Central memory CD8-positive, alpha-beta T cell (primary cell): ENCODE measurements at regions not wholly inside any gene's neighbourhood (a gene's known extent, or its start where the extent isn't known, plus 50 kb on each side); places are given as distances from the start of the nearest gene placed in this dataset.
"Not testable (repeated sequence)": the region's sequence is repeated elsewhere in the genome, so short reads cannot be mapped to it uniquely, and the experiment has no call there.

Experiments
- ATAC-seq: fragments of 150-1000 bp; cut with Tn5 transposase; replicated peaks from 2 replicates; pipeline ENCODE4 v1.10.0; 2022; ENCODE audit warnings: mild to moderate bottlenecking, moderate FRiP score, moderate number of reproducible peaks; ENCODE audit not compliant: poor library complexity, severe bottlenecking; ENCODE audit errors: extremely low read depth
- DNase-seq, 2 donors: peaks; one replicate each; pipeline ENCODE4 v3.0.0; 2021; ENCODE audit warnings: low spot score in 2 of 2
- H3K27ac Mint-ChIP-seq: one replicate; pipeline ENCODE4 v1.8.0; 2022; ENCODE audit warnings: low read depth, mild to moderate bottlenecking, moderate library complexity, mixed read lengths
- H3K27me3 Mint-ChIP-seq: one replicate; pipeline ENCODE4 v1.8.0; 2022; ENCODE audit warnings: mixed read lengths
- H3K36me3 Mint-ChIP-seq: one replicate; pipeline ENCODE4 v1.8.0; 2022; ENCODE audit warnings: mild to moderate bottlenecking, moderate library complexity, mixed read lengths; ENCODE audit not compliant: insufficient read depth
- H3K4me1 Mint-ChIP-seq: one replicate; pipeline ENCODE4 v1.8.0; 2022; ENCODE audit warnings: mixed read lengths
- H3K4me3 Mint-ChIP-seq: one replicate; pipeline ENCODE4 v1.8.0; 2022; ENCODE audit warnings: mild to moderate bottlenecking, moderate library complexity, mixed read lengths
- H3K9me3 Mint-ChIP-seq: one replicate; pipeline ENCODE4 v1.8.0; 2022; ENCODE audit warnings: mixed read lengths

- DNase-seq: no peak
- ATAC-seq: no peak
- no peak overlapping the region for H3K4me3 Mint-ChIP-seq
Measured at GRCh38 chr13:44136696-44137268, 236.8 kb upstream of the SERP2 start.

GRCh38 chr13:44137466-44137865, 236.2 kb upstream of the SERP2 start:
- Mint-ChIP-seq H3K4me1 (peaks cover 10% of the 10 kb centered on the region), H3K27me3 (no peaks in the 10 kb centered on the region)

More at GRCh38 chr13:44136696-44137268, 236.8 kb upstream of the SERP2 start:
- Mint-ChIP-seq H3K36me3 (peaks cover 3% of the 10 kb centered on the region), H3K27ac (no peak overlapping the region), H3K9me3 (no peaks in the 10 kb centered on the region), H3K27me3 (peaks cover 4% of the 10 kb centered on the region), H3K4me1 (peaks cover 7% of the 10 kb centered on the region)

GRCh38 chr13:44140146-44140545, 233.5 kb upstream of the SERP2 start:
- H3K27ac Mint-ChIP-seq: no peak overlapping the region
- no peaks in the 10 kb centered on the region for H3K27me3 Mint-ChIP-seq
- ATAC-seq (no peak), DNase-seq (no peak)
- H3K36me3 Mint-ChIP-seq: peaks cover 6% of the 10 kb centered on the region
- H3K4me3 Mint-ChIP-seq: no peak overlapping the region
- H3K4me1 Mint-ChIP-seq: peaks cover 12% of the 10 kb centered on the region
- no peaks in the 10 kb centered on the region for H3K9me3 Mint-ChIP-seq

More at GRCh38 chr13:44137466-44137865, 236.2 kb upstream of the SERP2 start:
- H3K4me3 Mint-ChIP-seq: no peak overlapping the region
- no peaks in the 10 kb centered on the region for H3K9me3 Mint-ChIP-seq
- no peak for ATAC-seq
- H3K36me3 Mint-ChIP-seq: peaks cover 6% of the 10 kb centered on the region
- no peak overlapping the region for H3K27ac Mint-ChIP-seq
- DNase-seq: no peak

GRCh38 chr13:44140888-44141724, 232.5 kb upstream of the SERP2 start:
- no peak for DNase-seq
- H3K9me3 Mint-ChIP-seq: no peaks in the 10 kb centered on the region
- H3K27me3 Mint-ChIP-seq: no peaks in the 10 kb centered on the region
- ATAC-seq: no peak
- H3K4me1 Mint-ChIP-seq: peaks cover 12% of the 10 kb centered on the region
- peaks cover 6% of the 10 kb centered on the region for H3K36me3 Mint-ChIP-seq
- peak overlapping the region; percentile 88 for H3K27ac Mint-ChIP-seq
- peak overlapping the region; percentile 78 for H3K4me3 Mint-ChIP-seq

DNA sequence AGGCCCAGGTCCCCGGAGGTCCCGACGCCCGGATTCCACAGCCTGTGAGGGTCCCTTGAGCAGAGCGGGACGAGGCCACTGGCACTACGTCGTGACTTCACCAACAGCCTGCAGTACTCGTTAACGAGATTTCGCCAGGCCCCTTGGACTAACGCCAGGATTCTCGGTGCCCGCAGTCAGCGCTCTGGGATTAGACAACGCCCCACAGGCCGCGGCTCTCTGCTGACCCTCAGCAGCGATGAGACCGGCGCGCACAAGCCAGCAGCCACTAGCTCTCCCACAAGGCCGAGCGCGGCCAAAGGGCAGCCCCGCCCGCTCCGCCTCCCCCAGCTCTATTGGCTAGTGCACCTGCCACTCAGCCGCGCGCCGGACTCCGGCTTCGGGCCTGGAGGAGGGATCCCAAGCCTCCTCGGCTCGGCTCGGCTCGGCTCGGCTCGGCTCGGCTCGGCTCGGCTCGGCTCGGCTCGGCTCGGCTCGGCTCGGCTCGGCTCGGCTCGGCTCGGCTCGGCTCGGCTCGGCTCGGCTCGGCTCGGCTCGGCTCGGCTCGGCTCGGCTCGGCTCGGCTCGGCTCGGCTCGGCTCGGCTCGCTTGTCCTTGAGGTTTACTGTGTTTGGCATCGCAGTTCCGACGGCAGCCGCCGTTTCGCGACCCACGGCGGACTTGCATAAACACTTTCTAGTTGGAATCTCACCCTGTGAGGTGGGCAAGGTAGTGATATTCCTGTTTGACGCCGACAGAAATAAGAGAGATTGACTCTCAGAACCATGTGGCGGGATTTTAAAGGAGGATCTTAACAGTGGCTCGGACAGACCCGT, 231.7 kb upstream of the SERP2 start:
- peak overlapping the region; percentile 78 for H3K4me3 Mint-ChIP-seq
- H3K27ac Mint-ChIP-seq: peak overlapping the region; percentile 88
- DNase-seq (peak; percentile 89 to 97), ATAC-seq (peak; percentile 94)
- H3K9me3 Mint-ChIP-seq: no peaks in the 10 kb centered on the region
- H3K36me3 Mint-ChIP-seq: peaks cover 6% of the 10 kb centered on the region
- H3K27me3 Mint-ChIP-seq: no peaks in the 10 kb centered on the region
- H3K4me1 Mint-ChIP-seq: peaks cover 12% of the 10 kb centered on the region

- Mint-ChIP-seq H3K27ac (peak overlapping the region; percentile 88), H3K27me3 (no peaks in the 10 kb centered on the region), H3K4me1 (peaks cover 12% of the 10 kb centered on the region), H3K4me3 (peak overlapping the region; percentile 78), H3K36me3 (peaks cover 6% of the 10 kb centered on the region), H3K9me3 (no peaks in the 10 kb centered on the region)
- DNase-seq (no peak), ATAC-seq (no peak)
Measured at GRCh38 chr13:44142540-44142867, 231.1 kb upstream of the SERP2 start.

DNA sequence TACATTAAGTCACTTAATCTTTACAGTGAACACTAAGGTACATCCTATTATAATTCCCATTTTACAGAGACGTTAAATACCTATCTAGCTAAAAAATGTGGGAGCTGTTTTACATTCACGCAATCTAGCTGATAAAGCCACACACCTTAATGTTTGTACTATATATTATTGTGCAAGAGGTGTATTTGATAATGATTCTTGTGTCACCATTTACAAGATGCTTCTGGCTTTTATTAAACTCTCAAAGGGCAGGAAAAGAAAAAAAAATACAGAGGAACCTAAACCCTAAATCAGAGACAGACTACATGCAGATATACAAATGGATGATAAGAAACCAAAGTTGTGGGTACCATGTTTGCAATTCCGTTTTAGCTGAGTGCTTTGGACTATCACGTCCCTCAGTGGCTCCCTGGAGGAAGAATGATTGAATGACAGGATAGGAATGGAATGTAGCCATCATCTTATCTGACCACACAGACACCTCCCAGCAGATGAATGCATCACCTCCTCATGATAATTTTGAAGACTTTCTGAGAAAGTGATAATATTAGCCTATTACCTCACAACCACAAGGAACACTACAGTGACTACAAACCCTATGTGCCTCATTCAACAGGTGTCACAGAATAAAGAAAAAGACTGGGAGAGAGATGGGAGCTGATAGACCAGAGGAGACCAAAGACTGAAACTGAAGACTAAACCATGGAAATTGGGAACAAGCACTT, 230.5 kb upstream of the SERP2 start:
- no peak for DNase-seq
- no peaks in the 10 kb centered on the region for H3K9me3 Mint-ChIP-seq
- no peak for ATAC-seq
- H3K4me3 Mint-ChIP-seq: peak overlapping the region; percentile 78
- peaks cover 6% of the 10 kb centered on the region for H3K36me3 Mint-ChIP-seq
- peaks cover 12% of the 10 kb centered on the region for H3K4me1 Mint-ChIP-seq
- no peaks in the 10 kb centered on the region for H3K27me3 Mint-ChIP-seq
- H3K27ac Mint-ChIP-seq: peak overlapping the region; percentile 88

DNA sequence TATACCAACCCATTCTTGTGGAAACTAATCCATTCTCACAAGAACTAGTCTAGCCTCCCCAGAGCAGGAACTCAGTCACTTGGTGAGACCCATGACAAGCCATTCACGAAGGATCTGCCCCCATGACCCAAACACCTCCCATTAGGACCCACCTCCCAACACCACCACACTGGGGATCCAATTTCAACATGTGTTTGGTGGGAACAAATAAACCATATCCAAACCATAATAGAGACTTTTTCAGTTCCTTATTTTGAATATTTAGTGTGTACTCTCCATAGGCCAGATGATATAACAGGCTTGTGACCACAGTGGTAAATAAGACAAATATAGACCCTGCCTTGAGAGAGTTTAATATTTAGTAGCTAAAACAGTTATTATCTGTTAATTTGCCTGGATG, 227.5 kb upstream of the SERP2 start:
- Mint-ChIP-seq H3K36me3 (peaks cover 4% of the 10 kb centered on the region), H3K4me1 (peaks cover 9% of the 10 kb centered on the region), H3K27me3 (no peaks in the 10 kb centered on the region), H3K27ac (no peak overlapping the region), H3K4me3 (no peak overlapping the region), H3K9me3 (no peaks in the 10 kb centered on the region)
- no peak for DNase-seq
- ATAC-seq: no peak

GRCh38 chr13:44147233-44147632, 226.4 kb upstream of the SERP2 start:
- H3K36me3 Mint-ChIP-seq: peaks cover 1% of the 10 kb centered on the region
- H3K4me1 Mint-ChIP-seq: peaks cover 4% of the 10 kb centered on the region
- no peak for ATAC-seq
- no peaks in the 10 kb centered on the region for H3K27me3 Mint-ChIP-seq
- no peak overlapping the region for H3K4me3 Mint-ChIP-seq
- H3K9me3 Mint-ChIP-seq: no peaks in the 10 kb centered on the region
- DNase-seq: no peak
- H3K27ac Mint-ChIP-seq: no peak overlapping the region

DNA sequence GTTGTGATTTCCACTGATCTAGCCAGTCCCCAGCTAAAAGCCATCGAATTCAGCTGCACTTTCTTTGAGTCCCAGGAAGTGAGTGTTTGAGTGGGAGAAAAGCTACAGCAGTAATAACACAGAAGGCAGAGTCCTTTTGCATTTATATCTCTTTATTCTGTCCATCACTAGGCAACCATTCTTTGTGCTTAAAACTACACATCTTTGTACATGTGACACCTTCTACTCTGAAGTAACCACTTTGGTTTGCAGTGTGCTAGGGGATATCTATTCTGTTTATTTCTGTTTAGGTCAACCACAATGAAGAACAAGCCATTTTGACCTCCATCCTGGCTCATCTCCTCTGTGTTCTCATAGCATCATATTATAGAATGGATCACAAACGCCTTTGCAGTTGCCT, 226.0 kb upstream of the SERP2 start:
- no peak overlapping the region for H3K4me3 Mint-ChIP-seq
- ATAC-seq (no peak), DNase-seq (no peak)
- no peaks in the 10 kb centered on the region for H3K27me3 Mint-ChIP-seq
- no peaks in the 10 kb centered on the region for H3K9me3 Mint-ChIP-seq
- peaks cover under 1% of the 10 kb centered on the region for H3K4me1 Mint-ChIP-seq
- no peak overlapping the region for H3K27ac Mint-ChIP-seq
- no peaks in the 10 kb centered on the region for H3K36me3 Mint-ChIP-seq

DNA sequence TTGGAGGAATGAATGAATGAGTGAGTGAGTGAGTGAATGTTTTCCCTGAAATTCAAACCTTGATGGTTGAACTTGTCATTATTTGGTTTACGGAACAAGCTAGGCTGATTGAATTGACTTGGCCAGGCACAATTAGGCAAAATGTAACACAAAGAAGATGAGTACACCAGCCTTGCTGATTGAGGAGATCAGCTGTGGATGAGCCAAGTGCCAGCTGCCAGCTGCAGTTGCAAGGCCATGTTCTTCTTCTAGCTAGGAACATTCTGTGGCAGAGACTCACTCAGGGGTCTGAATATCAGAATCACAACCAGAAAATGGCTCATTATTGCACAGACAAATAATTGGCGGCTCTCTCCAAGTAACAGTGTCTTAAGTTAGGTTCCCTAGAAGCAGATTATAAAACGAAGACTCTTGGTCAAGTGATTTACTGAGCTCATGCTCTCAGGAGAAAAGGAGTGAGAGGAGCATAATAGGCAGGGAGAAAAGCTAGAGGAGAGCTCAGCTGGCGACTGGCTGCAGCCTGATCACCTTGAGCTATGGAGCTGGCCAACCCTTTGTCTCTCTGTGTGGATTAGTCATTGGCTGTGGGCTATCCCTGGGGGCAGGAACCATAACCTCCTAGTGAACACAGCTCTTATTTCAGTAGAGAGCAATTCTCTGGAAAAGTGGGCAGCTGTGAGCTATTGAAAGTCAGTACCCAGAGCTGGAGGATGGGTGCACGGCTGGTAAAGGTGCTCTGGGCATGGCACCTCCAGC, 225.3 kb upstream of the SERP2 start:
- no peaks in the 10 kb centered on the region for H3K9me3 Mint-ChIP-seq

GRCh38 chr13:44149231-44149630, 224.4 kb upstream of the SERP2 start:
- not testable (repeated sequence) for H3K36me3 Mint-ChIP-seq, H3K9me3 Mint-ChIP-seq, H3K27me3 Mint-ChIP-seq, ATAC-seq, H3K4me3 Mint-ChIP-seq, H3K27ac Mint-ChIP-seq, H3K4me1 Mint-ChIP-seq, DNase-seq

More for the DNA sequence above, 225.3 kb upstream of the SERP2 start:
- Mint-ChIP-seq H3K36me3 (no peaks in the 10 kb centered on the region), H3K4me3 (no peak overlapping the region), H3K27ac (no peak overlapping the region), H3K27me3 (no peaks in the 10 kb centered on the region), H3K4me1 (no peaks in the 10 kb centered on the region)
- no peak for ATAC-seq
- DNase-seq: no peak
